Esophagus muscularis mucosa (tissue), 4 donors: ENCODE measurements at regions not wholly inside any gene's neighbourhood (a gene's known extent, or its start where the extent isn't known, plus 50 kb on each side); places are given as distances from the start of the nearest gene placed in this dataset.
A peak's percentile ranks its signal among the peaks of the same experiment; 100 is the strongest.

ENCODE experiments used
- DNase-seq: peaks from one replicate; pipeline ENCODE4 v3.0.0-alpha.2; 2017; ENCODE audit errors: extremely low spot score
- H3K27ac ChIP-seq, 4 donors: fragments of 200-600 bp; sonication (generic); replicated peaks in 1 of 4; 1 replicate in 3 of 4; 2 replicates in 1 of 4; pipeline ENCODE4 v1.5.1; 2016 to 2019; ENCODE audit warnings: mild to moderate bottlenecking in 1 of 4
- H3K27me3 ChIP-seq, 4 donors: fragments of 200-600 bp; sonication (generic); one replicate each; pipeline versions ENCODE4 v1.5.1 to v1.6.0; 2016 to 2019
- H3K36me3 ChIP-seq, 4 donors: fragments of 200-600 bp; sonication (generic); one replicate each; pipeline ENCODE4 v1.5.1; 2016 to 2019
- H3K4me1 ChIP-seq, 4 donors: fragments of 200-600 bp; sonication (generic); one replicate each; pipeline ENCODE4 v1.5.1; 2016 to 2019
- H3K4me3 ChIP-seq, 4 donors: fragments of 200-600 bp; sonication (generic); 1 replicate in 2 of 4; 2 replicates in 2 of 4; pipeline ENCODE4 v1.5.1; 2016 to 2019; ENCODE audit warnings: mild to moderate bottlenecking in 4 of 4, moderate library complexity in 1 of 4
- H3K9me3 ChIP-seq, 4 donors: fragments of 200-600 bp; sonication (generic); 1 replicate in 3 of 4; 2 replicates in 1 of 4; pipeline ENCODE4 v1.5.1; 2016 to 2019
- CTCF ChIP-seq, 3 experiments: fragments of 200-600 bp in 2 of 3; fragments of 450-650 bp in 1 of 3; sonication (generic) in 2 of 3; IDR thresholded peaks; one replicate each; pipeline ENCODE4 v1.5.1; 2017 to 2019; ENCODE audit warnings: antibody characterized with exemption in 3 of 3, mild to moderate bottlenecking in 2 of 3, moderate library complexity in 1 of 3
- EP300 ChIP-seq: sonication (generic); formaldehyde crosslinking; IDR thresholded peaks from one replicate; pipeline ENCODE4 v1.6.1; 2017; ENCODE audit warnings: antibody characterized with exemption
- POLR2A ChIP-seq: fragments of 450-650 bp; IDR thresholded peaks from one replicate; pipeline ENCODE4 v1.6.1; 2017; ENCODE audit warnings: antibody characterized with exemption, moderate library complexity, mild to moderate bottlenecking, low read depth
- POLR2AphosphoS5 ChIP-seq, 2 donors: sonication (generic); formaldehyde crosslinking; IDR thresholded peaks; one replicate each; pipeline ENCODE4 v1.6.1; 2017; ENCODE audit warnings: antibody characterized with exemption in 2 of 2
- WGBS: methylation state at CpG from one replicate; pipeline ENCODE4 v1.1.5; 2018; 5-methylcytosine and 5-hydroxymethylcytosine counted together
- intact Hi-C: fragments of 100-400 bp; cut with DNase I; formaldehyde crosslinking; loops from one replicate; pipeline ENCODE4 v1.15.1; 2023

- no peak overlapping the region for H3K27ac ChIP-seq
- no peaks in the 10 kb centered on the region for H3K9me3 ChIP-seq
- no peak overlapping the region for H3K4me3 ChIP-seq
- H3K27me3 ChIP-seq, result peaks cover 0 to 8% (median 0%) of the 10 kb centered on the region in 4 donors
- no peak for DNase-seq
- no peaks in the 10 kb centered on the region for H3K36me3 ChIP-seq
- WGBS, result 53% methylated on average over 4 of the region's 4 CpGs
- intact Hi-C loops, result no loop called here
- no peak for TF ChIP-seq CTCF (IDR thresholded peaks at IDR 0.05)
- no peak for TF ChIP-seq EP300
- TF ChIP-seq POLR2A, result no peak
- TF ChIP-seq POLR2AphosphoS5 (IDR thresholded peaks at IDR 0.05), result no peak
- peaks cover 0 to 4% (median 2%) of the 10 kb centered on the region in 4 donors for H3K4me1 ChIP-seq
Observed at GRCh38 chr20:39654171-39654570, 692.0 kb downstream of the DHX35 start.

DNA sequence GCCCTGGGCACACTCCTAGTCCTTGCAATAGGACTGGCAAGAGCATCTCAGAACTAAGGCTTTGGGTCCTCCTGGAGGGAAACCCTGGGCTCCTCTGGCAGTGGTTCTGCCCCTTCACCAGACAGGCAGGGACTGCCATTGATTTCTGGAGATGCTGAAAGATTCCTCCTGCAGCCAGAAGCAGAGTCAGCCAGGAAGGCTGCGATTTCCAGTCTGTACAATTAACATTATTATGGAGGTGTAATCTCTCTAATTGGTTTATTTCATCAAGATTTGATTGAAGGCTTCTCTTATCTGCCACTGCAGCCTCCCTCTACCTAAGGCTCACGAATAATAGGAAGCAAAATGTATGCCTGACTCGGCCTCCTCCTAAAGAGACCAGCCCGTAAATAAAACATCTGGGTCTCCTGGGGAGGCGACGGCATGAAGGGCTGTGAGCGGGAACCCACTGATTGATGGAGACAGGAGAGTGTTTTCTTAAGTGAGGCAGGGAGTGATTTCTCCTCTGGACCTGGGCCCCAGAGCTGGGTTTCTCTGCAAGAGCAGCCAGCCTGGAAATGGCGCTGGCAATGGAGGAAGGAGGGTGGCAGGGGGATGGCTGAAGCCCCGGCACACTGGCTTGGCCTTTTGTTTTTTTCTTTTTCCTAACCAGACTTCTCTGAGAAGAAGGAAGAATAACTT, 689.6 kb downstream of the DHX35 start:
- TF ChIP-seq POLR2AphosphoS5 (IDR thresholded peaks at IDR 0.05) (no peak), POLR2A (no peak), EP300 (no peak), CTCF (IDR thresholded peaks at IDR 0.05) (no peak)
- 69% methylated on average over 9 of the region's 9 CpGs for WGBS

GRCh38 chr20:39646874-39647413, 684.8 kb downstream of the DHX35 start:
- TF ChIP-seq POLR2AphosphoS5 (IDR thresholded peaks at IDR 0.05) (no peak), EP300 (no peak), CTCF (IDR thresholded peaks at IDR 0.05) (no peak), POLR2A (no peak)
- H3K36me3 ChIP-seq, result no peaks in the 10 kb centered on the region
- WGBS, result 73% methylated on average over 7 of the region's 7 CpGs
- peaks cover 0 to 8% (median 0%) of the 10 kb centered on the region in 4 donors for H3K27me3 ChIP-seq
- intact Hi-C loops, result no loop called here
- H3K27ac ChIP-seq, result no peak overlapping the region
- H3K9me3 ChIP-seq, result no peaks in the 10 kb centered on the region
- no peaks in the 10 kb centered on the region for H3K4me1 ChIP-seq
- no peak overlapping the region for H3K4me3 ChIP-seq
- no peak for DNase-seq

More for the DNA sequence above, 689.6 kb downstream of the DHX35 start:
- Histone ChIP-seq H3K36me3 (no peaks in the 10 kb centered on the region), H3K9me3 (no peaks in the 10 kb centered on the region), H3K4me1 (peaks cover 0 to 4% (median 2%) of the 10 kb centered on the region in 4 donors), H3K27ac (no peak overlapping the region), H3K4me3 (no peak overlapping the region), H3K27me3 (peaks cover 0 to 8% (median 0%) of the 10 kb centered on the region in 4 donors)
- intact Hi-C loops, result no loop called here
- no peak for DNase-seq

DNA sequence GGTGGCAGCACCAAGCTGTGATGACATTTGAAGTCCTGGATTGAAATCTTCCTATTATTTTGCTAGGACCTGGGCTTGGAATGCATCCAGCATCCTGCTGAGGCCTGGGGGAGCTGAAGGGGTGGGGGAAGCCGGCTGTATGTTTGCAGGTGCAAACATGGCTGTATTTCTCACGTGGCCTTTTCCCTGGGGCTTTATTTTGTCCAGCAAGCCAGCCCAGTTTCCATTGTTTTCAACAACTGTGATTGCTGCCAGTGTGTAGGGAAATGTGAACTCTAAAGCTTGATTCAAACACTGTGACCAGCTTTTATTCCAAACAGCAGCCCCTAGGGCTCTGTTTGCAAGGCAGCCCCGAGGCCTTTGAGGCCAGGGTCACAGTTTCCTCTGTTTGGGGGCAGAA, 683.0 kb downstream of the DHX35 start:
- H3K4me3 ChIP-seq, result no peak overlapping the region
- H3K27me3 ChIP-seq, result no peaks in the 10 kb centered on the region
- TF ChIP-seq EP300 (no peak), CTCF (IDR thresholded peaks at IDR 0.05) (no peak)
- intact Hi-C loops, result no loop called here
- 50% methylated on average over 3 of the region's 3 CpGs for WGBS
- H3K4me1 ChIP-seq, result no peaks in the 10 kb centered on the region
- H3K27ac ChIP-seq, result no peak overlapping the region
- peak; percentile 86 for DNase-seq
- no peaks in the 10 kb centered on the region for H3K36me3 ChIP-seq
- no peaks in the 10 kb centered on the region for H3K9me3 ChIP-seq

GRCh38 chr20:39643292-39643691, 681.1 kb downstream of the DHX35 start:
- H3K9me3 ChIP-seq, result no peaks in the 10 kb centered on the region
- H3K27ac ChIP-seq, result no peak overlapping the region
- H3K36me3 ChIP-seq, result no peaks in the 10 kb centered on the region
- DNase-seq, result no peak
- H3K27me3 ChIP-seq, result no peaks in the 10 kb centered on the region
- 64% methylated on average over 1 of the region's 1 CpG for WGBS
- no peaks in the 10 kb centered on the region for H3K4me1 ChIP-seq
- no peak overlapping the region for H3K4me3 ChIP-seq
- intact Hi-C loops, result no loop called here
- TF ChIP-seq POLR2A (no peak), EP300 (no peak), POLR2AphosphoS5 (IDR thresholded peaks at IDR 0.05) (no peak), CTCF (IDR thresholded peaks at IDR 0.05) (no peak)
